Prostate gland (tissue), 2 donors: ENCODE measurements at regions not wholly inside any gene's neighbourhood (a gene's known extent, or its start where the extent isn't known, plus 50 kb on each side); places are given as distances from the start of the nearest gene placed in this dataset.

ENCODE experiments used
- POLR2A ChIP-seq: fragments of 450-650 bp; IDR thresholded peaks from one replicate; pipeline ENCODE4 v1.6.1; 2016; ENCODE audit warnings: antibody characterized with exemption, mild to moderate bottlenecking
- POLR2AphosphoS5 ChIP-seq: sonication (generic); formaldehyde crosslinking; IDR thresholded peaks from one replicate; pipeline ENCODE4 v1.6.1; 2017; ENCODE audit warnings: antibody characterized with exemption
- TF ChIP-seq, protein P1 (sequence below), 4 experiments: fragments of 200-600 bp in 2 of 4; fragments of 450-650 bp in 2 of 4; sonication (generic) in 2 of 4; IDR thresholded peaks; 1 replicate in 3 of 4; 2 replicates in 1 of 4; pipeline ENCODE4 v1.5.1; 2016 to 2019; ENCODE audit warnings: antibody characterized with exemption in 4 of 4, mild to moderate bottlenecking in 2 of 4, moderate library complexity in 2 of 4

DNA sequence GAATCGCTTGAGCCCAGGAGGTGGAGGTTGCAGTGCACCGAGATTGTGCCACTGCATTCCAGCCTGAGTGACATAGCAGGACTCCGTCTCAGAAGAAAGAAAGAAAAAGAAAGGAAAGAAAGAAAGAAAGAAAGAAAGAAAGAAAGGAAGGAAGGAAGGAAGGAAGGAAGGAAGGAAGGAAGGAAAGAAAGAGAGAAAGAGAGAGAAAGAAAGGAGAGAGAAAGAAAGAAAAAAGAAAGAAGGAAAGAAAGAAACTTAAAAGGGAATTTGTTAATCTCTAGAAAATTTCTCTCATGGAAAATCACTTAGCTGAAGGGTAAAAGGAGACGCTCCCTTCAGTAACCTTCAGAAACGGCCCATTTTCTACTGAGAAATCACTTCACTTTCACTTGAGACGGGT is 279.5 kb upstream of the KLF6 start:
- TF ChIP-seq, protein P1, sequence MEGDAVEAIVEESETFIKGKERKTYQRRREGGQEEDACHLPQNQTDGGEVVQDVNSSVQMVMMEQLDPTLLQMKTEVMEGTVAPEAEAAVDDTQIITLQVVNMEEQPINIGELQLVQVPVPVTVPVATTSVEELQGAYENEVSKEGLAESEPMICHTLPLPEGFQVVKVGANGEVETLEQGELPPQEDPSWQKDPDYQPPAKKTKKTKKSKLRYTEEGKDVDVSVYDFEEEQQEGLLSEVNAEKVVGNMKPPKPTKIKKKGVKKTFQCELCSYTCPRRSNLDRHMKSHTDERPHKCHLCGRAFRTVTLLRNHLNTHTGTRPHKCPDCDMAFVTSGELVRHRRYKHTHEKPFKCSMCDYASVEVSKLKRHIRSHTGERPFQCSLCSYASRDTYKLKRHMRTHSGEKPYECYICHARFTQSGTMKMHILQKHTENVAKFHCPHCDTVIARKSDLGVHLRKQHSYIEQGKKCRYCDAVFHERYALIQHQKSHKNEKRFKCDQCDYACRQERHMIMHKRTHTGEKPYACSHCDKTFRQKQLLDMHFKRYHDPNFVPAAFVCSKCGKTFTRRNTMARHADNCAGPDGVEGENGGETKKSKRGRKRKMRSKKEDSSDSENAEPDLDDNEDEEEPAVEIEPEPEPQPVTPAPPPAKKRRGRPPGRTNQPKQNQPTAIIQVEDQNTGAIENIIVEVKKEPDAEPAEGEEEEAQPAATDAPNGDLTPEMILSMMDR (IDR thresholded peaks at IDR 0.05): no peak
- TF ChIP-seq POLR2A: no peak
- TF ChIP-seq POLR2AphosphoS5: no peak
